ENCODE measurements at regions not wholly inside any gene's neighbourhood (a gene's known extent, or its start where the extent isn't known, plus 50 kb on each side); places are given as distances from the start of the nearest gene placed in this dataset.

GRCh38 chr6:145047891-145048290 lies 687.4 kb downstream of the EPM2A start:
- no peaks in the 10 kb centered on the region for H3K27me3 ChIP-seq (ENCODE audit: insufficient read depth, low read depth, severe bottlenecking)
- DNase-seq, result no peak
- no peak for TF ChIP-seq CTCF (IDR thresholded peaks at IDR 0.05; ENCODE audit: low read depth, low read length)
- H3K9me3 ChIP-seq (ENCODE audit: severe bottlenecking), result no peaks in the 10 kb centered on the region
- H3K27ac ChIP-seq, result no peak overlapping the region
- no peak overlapping the region for H3K4me3 ChIP-seq (ENCODE audit: low read depth, low read length)
- H3K36me3 ChIP-seq, result no peaks in the 10 kb centered on the region

- Histone ChIP-seq H3K27me3 (ENCODE audit: insufficient read depth, low read depth, severe bottlenecking) (no peaks in the 10 kb centered on the region), H3K4me3 (ENCODE audit: low read depth, low read length) (no peak overlapping the region), H3K27ac (no peak overlapping the region), H3K36me3 (no peaks in the 10 kb centered on the region), H3K9me3 (ENCODE audit: severe bottlenecking) (no peaks in the 10 kb centered on the region)
- no peak for TF ChIP-seq CTCF (IDR thresholded peaks at IDR 0.05; ENCODE audit: low read depth, low read length)
- no peak for DNase-seq
These were observed 683.7 kb downstream of the EPM2A start for GRCh38 chr6:145051661-145052060.

- no peak overlapping the region for H3K4me3 ChIP-seq (ENCODE audit: low read depth, low read length)
- no peaks in the 10 kb centered on the region for H3K9me3 ChIP-seq (ENCODE audit: severe bottlenecking)
- no peak for DNase-seq
- H3K27me3 ChIP-seq (ENCODE audit: insufficient read depth, low read depth, severe bottlenecking), result no peaks in the 10 kb centered on the region
- H3K27ac ChIP-seq, result no peak overlapping the region
- TF ChIP-seq CTCF (IDR thresholded peaks at IDR 0.05; ENCODE audit: low read depth, low read length), result no peak
- H3K36me3 ChIP-seq, result no peaks in the 10 kb centered on the region
These were observed 679.8 kb downstream of the EPM2A start for GRCh38 chr6:145055567-145055966.

GRCh38 chr6:145060714-145061113 lies 674.6 kb downstream of the EPM2A start:
- TF ChIP-seq CTCF (IDR thresholded peaks at IDR 0.05; ENCODE audit: low read depth, low read length), result no peak
- Histone ChIP-seq H3K4me3 (ENCODE audit: low read depth, low read length) (no peak overlapping the region), H3K27me3 (ENCODE audit: insufficient read depth, low read depth, severe bottlenecking) (no peaks in the 10 kb centered on the region), H3K9me3 (ENCODE audit: severe bottlenecking) (no peaks in the 10 kb centered on the region), H3K36me3 (no peaks in the 10 kb centered on the region), H3K27ac (no peak overlapping the region)
- DNase-seq, result no peak

GRCh38 chr6:145063091-145063490 lies 672.2 kb downstream of the EPM2A start:
- no peak overlapping the region for H3K27ac ChIP-seq
- H3K9me3 ChIP-seq (ENCODE audit: severe bottlenecking), result no peaks in the 10 kb centered on the region
- no peak for DNase-seq
- no peaks in the 10 kb centered on the region for H3K27me3 ChIP-seq (ENCODE audit: insufficient read depth, low read depth, severe bottlenecking)
- TF ChIP-seq CTCF (IDR thresholded peaks at IDR 0.05; ENCODE audit: low read depth, low read length), result no peak
- H3K4me3 ChIP-seq (ENCODE audit: low read depth, low read length), result no peak overlapping the region
- no peaks in the 10 kb centered on the region for H3K36me3 ChIP-seq

GRCh38 chr6:145067430-145067829 lies 667.9 kb downstream of the EPM2A start:
- H3K27ac ChIP-seq, result no peak overlapping the region
- H3K4me3 ChIP-seq (ENCODE audit: low read depth, low read length), result no peak overlapping the region
- TF ChIP-seq CTCF (IDR thresholded peaks at IDR 0.05; ENCODE audit: low read depth, low read length), result no peak
- no peak for DNase-seq
- no peaks in the 10 kb centered on the region for H3K9me3 ChIP-seq (ENCODE audit: severe bottlenecking)
- H3K27me3 ChIP-seq (ENCODE audit: insufficient read depth, low read depth, severe bottlenecking), result no peaks in the 10 kb centered on the region
- H3K36me3 ChIP-seq, result no peaks in the 10 kb centered on the region

Measured in WERI-Rb-1 (cell line).